H1 (cell line): ENCODE measurements at regions not wholly inside any gene's neighbourhood (a gene's known extent, or its start where the extent isn't known, plus 50 kb on each side); places are given as distances from the start of the nearest gene placed in this dataset.

Experiments used
- CTCF ChIA-PET: fragments of 300-600 bp; sonication (Branson Sonifier 250); formaldehyde crosslinking; loops from one replicate; lab custom pipeline; 2021; ENCODE audit not compliant: partially characterized antibody; lab: Charles Lee
- POLR2A ChIA-PET: fragments of 300-600 bp; sonication (Branson Sonifier 250); formaldehyde crosslinking; loops from one replicate; lab custom pipeline; 2021; ENCODE audit warnings: inconsistent platforms; ENCODE audit not compliant: partially characterized antibody; lab: Charles Lee
- DNase-seq, 2 experiments: peaks; one replicate each; pipeline versions ENCODE4 v3.0.0 to v3.0.0-alpha.2; 2010 to 2022; ENCODE audit warnings: low spot score in 2 of 2, low read depth in 1 of 2, mixed read lengths in 1 of 2
- FAIRE-seq: peaks from 2 replicates; lab custom pipeline; 2011; peaks lifted over from hg19 to GRCh38; lab: Jason Lieb, UNC
- H2AFZ ChIP-seq: 2 replicates; pipeline ENCODE4 v1.8.1; 2012; ENCODE audit warnings: low read length, inconsistent platforms
- H2AK5ac ChIP-seq: 2 replicates; pipeline ENCODE4 v1.6.1; 2013; ENCODE audit warnings: low read depth, low read length
- H2BK120ac ChIP-seq: replicated peaks from 2 replicates; pipeline ENCODE3; 2013; ENCODE audit warnings: low read depth, low read length, inconsistent platforms
- H2BK12ac ChIP-seq: 2 replicates; pipeline ENCODE4 v1.6.1; 2013; ENCODE audit warnings: low read depth, low read length
- H2BK15ac ChIP-seq: 2 replicates; pipeline ENCODE4 v1.6.1; 2013; ENCODE audit warnings: low read length
- H2BK20ac ChIP-seq: 2 replicates; pipeline ENCODE4 v1.6.1; 2013; ENCODE audit warnings: low read length
- H2BK5ac ChIP-seq: 2 replicates; pipeline ENCODE4 v1.6.1; 2013; ENCODE audit warnings: low read depth, low read length
- H3K14ac ChIP-seq: 2 replicates; pipeline ENCODE4 v1.6.1; 2013; ENCODE audit warnings: inconsistent platforms; ENCODE audit not compliant: insufficient read length
- H3K18ac ChIP-seq: 2 replicates; pipeline ENCODE4 v1.6.1; 2013; ENCODE audit warnings: low read length; ENCODE audit errors: extremely low read depth
- H3K23ac ChIP-seq: 2 replicates; pipeline ENCODE4 v1.6.1; 2013; ENCODE audit warnings: inconsistent platforms; ENCODE audit not compliant: insufficient read length
- H3K23me2 ChIP-seq: 2 replicates; pipeline ENCODE4 v1.6.1; 2013; ENCODE audit warnings: low read depth, low read length
- H3K27ac ChIP-seq: 2 replicates; pipeline ENCODE4 v1.6.1; 2011; ENCODE audit warnings: low read depth, low read length, inconsistent platforms
- H3K27me3 ChIP-seq, 4 experiments: replicated peaks in 1 of 4; 1 replicate in 1 of 4; 2 replicates in 3 of 4; pipeline versions ENCODE4 v1.6.1 to v1.8.1; 2011 to 2013; ENCODE audit warnings: low read length in 3 of 4, mild to moderate bottlenecking in 3 of 4, inconsistent platforms in 2 of 4, mixed read lengths in 2 of 4, moderate library complexity in 1 of 4; ENCODE audit not compliant: control insufficient read depth in 3 of 4, insufficient read depth in 3 of 4; ENCODE audit errors: extremely low read depth in 1 of 4
- H3K36me3 ChIP-seq, 4 experiments: 2 replicates each; pipeline versions ENCODE4 v1.6.1 to v1.8.1; 2011 to 2013; ENCODE audit warnings: mild to moderate bottlenecking in 4 of 4, low read length in 3 of 4, moderate library complexity in 2 of 4, control low read depth in 1 of 4, inconsistent platforms in 1 of 4; ENCODE audit not compliant: insufficient read depth in 4 of 4, control insufficient read depth in 2 of 4
- H3K4ac ChIP-seq: replicated peaks from 2 replicates; pipeline ENCODE3; 2013; ENCODE audit warnings: low read length, low read depth, mixed read lengths, inconsistent platforms; ENCODE audit not compliant: insufficient read length
- H3K4me1 ChIP-seq, 4 experiments: replicated peaks in 1 of 4; 1 replicate in 1 of 4; 2 replicates in 3 of 4; pipeline versions ENCODE4 v1.6.1 to v1.8.1; 2011 to 2013; ENCODE audit warnings: low read length in 3 of 4, inconsistent platforms in 2 of 4, mixed read lengths in 1 of 4; ENCODE audit not compliant: insufficient read depth in 4 of 4, control insufficient read depth in 3 of 4
- H3K4me2 ChIP-seq, 2 experiments: 2 replicates each; pipeline versions ENCODE4 v1.6.1 to v1.8.1; 2011 to 2013; ENCODE audit warnings: low read depth in 2 of 2, low read length in 2 of 2, control low read depth in 1 of 2, inconsistent platforms in 1 of 2, mild to moderate bottlenecking in 1 of 2; ENCODE audit not compliant: insufficient read depth in 1 of 2
- H3K4me3 ChIP-seq, 4 experiments: fragments of 200-600, 300-600 bp in 1 of 4; sonication (generic), shearing (Covaris generic), sonication (Bioruptor Twin) in 1 of 4; 2 replicates each; pipeline versions ENCODE4 v1.5.1 to v1.8.1; 2011 to 2016; ENCODE audit warnings: low read length in 4 of 4, low read depth in 3 of 4, control low read depth in 2 of 4, inconsistent platforms in 2 of 4, mild to moderate bottlenecking in 2 of 4, mixed read lengths in 1 of 4, moderate library complexity in 1 of 4; ENCODE audit not compliant: insufficient read depth in 2 of 4; ENCODE audit errors: extremely low read depth in 1 of 4
- H3K56ac ChIP-seq: replicated peaks from 2 replicates; pipeline ENCODE3; 2013; ENCODE audit warnings: low read depth, mild to moderate bottlenecking, mixed read lengths, low read length, inconsistent platforms; ENCODE audit not compliant: insufficient read length
- H3K79me1 ChIP-seq: 2 replicates; pipeline ENCODE4 v1.6.1; 2013; ENCODE audit warnings: low read depth, low read length, control low read depth
- H3K79me2 ChIP-seq, 2 experiments: 2 replicates each; pipeline versions ENCODE4 v1.6.1 to v1.8.1; 2012 to 2013; ENCODE audit warnings: low read length in 2 of 2, mild to moderate bottlenecking in 2 of 2, inconsistent platforms in 1 of 2; ENCODE audit not compliant: insufficient read depth in 2 of 2, control insufficient read depth in 1 of 2
- H3K9ac ChIP-seq, 4 experiments: replicated peaks in 1 of 4; 1 replicate in 1 of 4; 2 replicates in 3 of 4; pipeline versions ENCODE4 v1.6.1 to v1.8.1; 2011 to 2013; ENCODE audit warnings: low read depth in 3 of 4, low read length in 3 of 4, control low read depth in 2 of 4, mild to moderate bottlenecking in 2 of 4, moderate library complexity in 2 of 4, inconsistent platforms in 1 of 4; ENCODE audit errors: extremely low read depth in 1 of 4
- H3K9me3 ChIP-seq, 2 experiments: 2 replicates each; pipeline versions ENCODE4 v1.6.1 to v1.8.1; 2012 to 2013; ENCODE audit warnings: mild to moderate bottlenecking in 2 of 2, moderate library complexity in 2 of 2, control low read depth in 1 of 2, inconsistent platforms in 1 of 2, low read depth in 1 of 2, low read length in 1 of 2, mixed read lengths in 1 of 2; ENCODE audit not compliant: insufficient read depth in 2 of 2
- H4K20me1 ChIP-seq, 2 experiments: replicated peaks in 1 of 2; 2 replicates each; pipeline versions ENCODE3 to v1.8.1; 2011 to 2013; ENCODE audit warnings: inconsistent platforms in 2 of 2, low read length in 2 of 2, mild to moderate bottlenecking in 1 of 2; ENCODE audit not compliant: insufficient read depth in 2 of 2, control insufficient read depth in 1 of 2
- H4K5ac ChIP-seq: 2 replicates; pipeline ENCODE4 v1.6.1; 2013; ENCODE audit warnings: low read length, low read depth, mixed read lengths, inconsistent platforms; ENCODE audit not compliant: insufficient read length
- H4K8ac ChIP-seq: 2 replicates; pipeline ENCODE4 v1.8.0; 2013; ENCODE audit warnings: mild to moderate bottlenecking, moderate library complexity, low read length, inconsistent platforms; ENCODE audit not compliant: insufficient read depth; ENCODE audit errors: extremely low read depth
- H4K91ac ChIP-seq: replicated peaks from 2 replicates; pipeline ENCODE3; 2013; ENCODE audit warnings: low read length, mixed read lengths, inconsistent platforms; ENCODE audit not compliant: insufficient read length
- ASH2L ChIP-seq: fragments of 200-600, 300-600 bp; sonication (generic); IDR thresholded peaks from one replicate; pipeline ENCODE4 v1.7.1; 2017; ENCODE audit warnings: low read length
- EP300 ChIP-seq, 2 experiments: IDR thresholded peaks; 1 replicate in 1 of 2; 2 replicates in 1 of 2; pipeline ENCODE4 v1.6.1; 2011 to 2012; ENCODE audit warnings: low read depth in 2 of 2, low read length in 2 of 2, mild to moderate bottlenecking in 2 of 2, borderline replicate concordance in 1 of 2, inconsistent platforms in 1 of 2, moderate library complexity in 1 of 2
- KDM4A ChIP-seq: IDR thresholded peaks from one replicate; pipeline ENCODE4 v1.7.1; 2012; ENCODE audit warnings: low read depth, mild to moderate bottlenecking, moderate library complexity, low read length, inconsistent platforms; ENCODE audit not compliant: severe bottlenecking
- MAFK ChIP-seq: IDR thresholded peaks from 2 replicates; pipeline ENCODE4 v1.6.1; 2012; ENCODE audit warnings: low read depth, mild to moderate bottlenecking, improper control_type of control experiment, low read length
- WGBS, 2 experiments: shearing (Covaris generic) in 1 of 2; methylation state at CpG; one replicate each; pipeline versions ENCODE4 v1.1.6 to v1.1.7; 2013 to 2015; ENCODE audit warnings: low lambda C conversion rate in 2 of 2, mixed read lengths in 2 of 2, inconsistent platforms in 1 of 2, low coverage in 1 of 2, missing lambda C conversion rate in 1 of 2; ENCODE audit not compliant: insufficient replicate concordance in 2 of 2, insufficient coverage in 1 of 2, insufficient read length in 1 of 2; ENCODE audit errors: extremely low coverage in 1 of 2, missing lambda C conversion rate in 1 of 2; 5-methylcytosine and 5-hydroxymethylcytosine counted together

DNA sequence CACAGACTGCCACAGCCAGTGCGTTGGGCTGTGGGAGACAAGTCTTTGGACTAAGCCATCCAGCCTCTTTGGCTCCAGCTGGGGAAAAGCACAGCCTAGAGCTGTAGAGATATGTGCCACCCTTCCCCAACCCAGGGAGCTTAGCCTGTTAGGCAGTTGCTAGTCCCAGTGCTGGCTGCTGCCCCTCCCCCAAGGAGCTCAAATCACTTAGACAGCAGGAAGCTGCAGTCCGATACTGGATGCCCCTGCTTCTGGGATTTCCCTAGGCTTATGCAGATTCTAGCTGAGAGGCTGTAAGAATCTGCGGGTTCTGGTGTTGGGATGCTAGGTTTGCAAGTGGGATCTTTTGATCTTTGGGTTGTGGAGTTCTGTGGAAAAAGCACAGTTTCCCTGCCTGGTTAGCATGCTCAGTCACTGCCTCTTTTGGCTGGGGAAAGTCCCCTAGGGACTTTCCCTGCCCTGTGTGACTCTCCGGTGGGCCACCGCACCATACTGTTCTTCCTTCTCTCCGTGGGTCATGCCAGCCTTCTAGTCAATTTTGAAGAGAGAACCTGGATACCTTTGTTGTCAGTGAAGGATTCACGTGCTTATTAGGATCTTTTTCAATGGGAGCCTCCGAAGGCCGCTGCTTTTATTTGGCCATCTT is 792.0 kb downstream of the KCNA4 start:
- TF ChIP-seq MAFK (no peak), ASH2L (peak; percentile 20), KDM4A (peak; percentile 30), EP300 (IDR thresholded peaks at IDR 0.05; ENCODE audit: borderline replicate concordance in 1 of 2, low read depth in 2 of 2, low read length in 2 of 2) (0 out of 3 replicates have a peak, but pooled peaks of 1 of the 2 experiments have one; percentile 35)
- H3K23ac ChIP-seq: no peak overlapping the region
- no peaks in the 10 kb centered on the region for H3K79me1 ChIP-seq
- H2BK12ac ChIP-seq: no peak overlapping the region
- peak overlapping the region; percentile 8 to 18; a peak in 1 of 4 replicates for H3K4me2 ChIP-seq
- no peaks in the 10 kb centered on the region for H4K20me1 ChIP-seq
- H2BK120ac ChIP-seq: no peak overlapping the region
- H4K5ac ChIP-seq: peak overlapping the region; percentile 15
- no peak overlapping the region; a peak in 1 of 8 replicates for H3K4me3 ChIP-seq
- H3K9me3 ChIP-seq: no peaks in the 10 kb centered on the region
- no peak overlapping the region for H3K18ac ChIP-seq
- no peak for FAIRE-seq
- H3K23me2 ChIP-seq: no peaks in the 10 kb centered on the region
- H3K79me2 ChIP-seq: no peaks in the 10 kb centered on the region
- H3K14ac ChIP-seq: no peak overlapping the region
- H2AK5ac ChIP-seq: no peak overlapping the region
- no peak overlapping the region for H2BK20ac ChIP-seq
- ChIA-PET CTCF (interaction anchor here (0.8 kb wide), 1 partner anchor 24 kb away, joined by 3 read pairs; no protein-coding TSS in a partner anchor), POLR2A (no interaction called here)
- WGBS, 2 experiments: 84% methylated on average over 9 of the region's 9 CpGs; no CpG with 5 or more reads in 1 of the 2 experiments
- peak overlapping the region; percentile 97 for H2AFZ ChIP-seq
- H2BK5ac ChIP-seq: no peak overlapping the region
- no peak overlapping the region for H3K27ac ChIP-seq
- no peak overlapping the region for H3K9ac ChIP-seq
- H3K4ac ChIP-seq: no peak overlapping the region
- no peak overlapping the region for H2BK15ac ChIP-seq
- H4K8ac ChIP-seq: no peak overlapping the region
- H3K27me3 ChIP-seq: no peaks in the 10 kb centered on the region
- H3K4me1 ChIP-seq: peaks cover 0 to 8% (median 3%) of the 10 kb centered on the region in 4 experiments; a peak in 4 of 7 replicates
- H3K56ac ChIP-seq: no peak overlapping the region
- no peak overlapping the region for H4K91ac ChIP-seq
- no peaks in the 10 kb centered on the region for H3K36me3 ChIP-seq
- DNase-seq: peak; percentile 10 to 50
